Adipocyte (in vitro differentiated cells): ENCODE measurements at regions not wholly inside any gene's neighbourhood (a gene's known extent, or its start where the extent isn't known, plus 50 kb on each side); places are given as distances from the start of the nearest gene placed in this dataset.
"Not testable (repeated sequence)": the region's sequence is repeated elsewhere in the genome, so short reads cannot be mapped to it uniquely, and the experiment has no call there.

Source experiments
- DNase-seq: peaks from one replicate; pipeline ENCODE4 v3.0.0-alpha.2; 2015; ENCODE audit warnings: low read depth
- H3K27me3 ChIP-seq: replicated peaks from 2 replicates; pipeline ENCODE4 v1.7.0; 2013; ENCODE audit warnings: mild to moderate bottlenecking, low read length, moderate library complexity; ENCODE audit not compliant: control insufficient read depth, insufficient read depth
- H3K36me3 ChIP-seq: 2 replicates; pipeline ENCODE4 v1.7.0; 2013; ENCODE audit warnings: low read length, mild to moderate bottlenecking, moderate library complexity; ENCODE audit not compliant: control insufficient read depth, insufficient read depth, severe bottlenecking
- H3K4me1 ChIP-seq: 2 replicates; pipeline ENCODE4 v1.7.0; 2013; ENCODE audit warnings: mild to moderate bottlenecking, low read length, moderate library complexity; ENCODE audit not compliant: control insufficient read depth, insufficient read depth
- H3K4me3 ChIP-seq: 2 replicates; pipeline ENCODE4 v1.7.0; 2013; ENCODE audit warnings: mild to moderate bottlenecking, low read length, moderate library complexity
- H3K9ac ChIP-seq: 2 replicates; pipeline ENCODE4 v1.7.0; 2013; ENCODE audit warnings: mild to moderate bottlenecking, low read length, moderate library complexity
- H3K9me3 ChIP-seq: 2 replicates; pipeline ENCODE4 v1.7.0; 2013; ENCODE audit warnings: mild to moderate bottlenecking, low read length, moderate library complexity; ENCODE audit not compliant: control insufficient read depth

- no peak overlapping the region for H3K4me3 ChIP-seq
- no peak overlapping the region for H3K9ac ChIP-seq
- DNase-seq, result no peak
- no peaks in the 10 kb centered on the region for H3K9me3 ChIP-seq
- no peaks in the 10 kb centered on the region for H3K36me3 ChIP-seq
- peaks cover 9% of the 10 kb centered on the region for H3K27me3 ChIP-seq
- H3K4me1 ChIP-seq, result no peaks in the 10 kb centered on the region
Measured at GRCh38 chr7:3153118-3153517, 109.5 kb upstream of the CARD11 start.

DNA sequence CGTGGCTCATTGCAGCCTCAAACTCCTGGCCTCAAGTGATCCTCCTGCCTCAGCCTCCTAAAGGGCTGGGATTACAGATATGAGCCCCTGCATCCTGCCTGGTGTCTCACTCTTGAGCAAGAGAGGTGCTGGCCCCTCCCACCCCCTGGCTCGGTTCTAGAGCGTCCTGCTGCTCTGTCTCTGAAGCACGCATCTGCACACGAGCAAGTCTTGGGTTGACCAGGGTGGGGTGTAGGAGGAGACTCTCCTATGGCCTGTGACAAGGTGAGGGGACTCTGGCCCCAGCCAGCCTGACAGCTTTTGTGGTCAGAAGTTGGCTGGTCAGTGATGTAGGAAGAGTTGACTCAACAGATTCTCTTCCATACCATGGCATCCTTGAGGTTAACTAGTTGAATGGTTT is 110.7 kb upstream of the CARD11 start:
- no peak overlapping the region for H3K9ac ChIP-seq
- peaks cover 15% of the 10 kb centered on the region for H3K27me3 ChIP-seq
- no peaks in the 10 kb centered on the region for H3K9me3 ChIP-seq
- H3K4me3 ChIP-seq, result no peak overlapping the region
- no peaks in the 10 kb centered on the region for H3K36me3 ChIP-seq
- no peaks in the 10 kb centered on the region for H3K4me1 ChIP-seq
- no peak for DNase-seq

GRCh38 chr7:3154881-3155494 is 111.3 kb upstream of the CARD11 start:
- Histone ChIP-seq H3K36me3 (no peaks in the 10 kb centered on the region), H3K4me3 (no peak overlapping the region), H3K4me1 (no peaks in the 10 kb centered on the region), H3K27me3 (peaks cover 15% of the 10 kb centered on the region), H3K9ac (no peak overlapping the region), H3K9me3 (no peaks in the 10 kb centered on the region)
- peak; percentile 38 for DNase-seq

- H3K36me3 ChIP-seq, result no peaks in the 10 kb centered on the region
- DNase-seq, result no peak
- no peak overlapping the region for H3K9ac ChIP-seq
Measured at GRCh38 chr7:3156508-3156907, 112.8 kb upstream of the CARD11 start.

GRCh38 chr7:3157566-3158287 is 114.1 kb upstream of the CARD11 start:
- Histone ChIP-seq H3K9ac (no peak overlapping the region), H3K4me1 (no peaks in the 10 kb centered on the region), H3K27me3 (peaks cover 15% of the 10 kb centered on the region), H3K36me3 (no peaks in the 10 kb centered on the region), H3K4me3 (no peak overlapping the region), H3K9me3 (no peaks in the 10 kb centered on the region)
- no peak for DNase-seq

More at GRCh38 chr7:3156508-3156907, 112.8 kb upstream of the CARD11 start:
- H3K27me3 ChIP-seq, result peaks cover 15% of the 10 kb centered on the region
- H3K9me3 ChIP-seq, result no peaks in the 10 kb centered on the region
- H3K4me3 ChIP-seq, result no peak overlapping the region
- no peaks in the 10 kb centered on the region for H3K4me1 ChIP-seq

GRCh38 chr7:3158341-3158760 is 114.7 kb upstream of the CARD11 start:
- H3K4me1 ChIP-seq, result no peaks in the 10 kb centered on the region
- no peak for DNase-seq

GRCh38 chr7:3159039-3159438 is 115.4 kb upstream of the CARD11 start:
- Histone ChIP-seq H3K27me3 (peaks cover 10% of the 10 kb centered on the region), H3K9ac (no peak overlapping the region), H3K9me3 (peaks cover 6% of the 10 kb centered on the region), H3K36me3 (no peaks in the 10 kb centered on the region), H3K4me3 (no peak overlapping the region), H3K4me1 (no peaks in the 10 kb centered on the region)
- no peak for DNase-seq

More at GRCh38 chr7:3158341-3158760, 114.7 kb upstream of the CARD11 start:
- H3K4me3 ChIP-seq, result no peak overlapping the region
- H3K27me3 ChIP-seq, result peaks cover 15% of the 10 kb centered on the region
- no peak overlapping the region for H3K9ac ChIP-seq
- peaks cover 4% of the 10 kb centered on the region for H3K9me3 ChIP-seq
- no peaks in the 10 kb centered on the region for H3K36me3 ChIP-seq

DNA sequence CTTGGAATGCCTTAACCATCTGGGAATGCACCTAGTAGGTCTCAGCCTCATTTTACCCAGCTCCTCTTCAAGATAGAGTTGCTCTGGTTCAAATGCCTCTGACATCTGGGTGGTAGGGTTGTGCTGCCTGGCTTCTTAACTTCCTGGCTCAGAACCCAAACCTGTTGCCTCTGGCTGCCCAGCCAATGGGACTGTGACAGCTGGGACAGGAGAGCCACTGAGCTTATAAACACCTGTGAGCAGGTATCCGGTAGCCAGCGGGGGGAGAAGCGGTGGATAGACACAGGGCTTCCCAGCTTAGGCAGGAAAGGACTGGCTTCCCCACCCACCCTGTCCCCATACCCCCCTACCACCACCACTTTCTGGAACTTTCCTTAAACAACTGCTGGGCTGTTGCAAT is 115.8 kb upstream of the CARD11 start:
- peaks cover 6% of the 10 kb centered on the region for H3K9me3 ChIP-seq
- DNase-seq, result no peak
- H3K36me3 ChIP-seq, result no peaks in the 10 kb centered on the region
- no peaks in the 10 kb centered on the region for H3K4me1 ChIP-seq
- H3K27me3 ChIP-seq, result peaks cover 11% of the 10 kb centered on the region
- H3K4me3 ChIP-seq, result no peak overlapping the region
- H3K9ac ChIP-seq, result no peak overlapping the region

- H3K4me3 ChIP-seq, DNase-seq, H3K4me1 ChIP-seq, H3K9me3 ChIP-seq, H3K36me3 ChIP-seq, H3K9ac ChIP-seq: not testable (repeated sequence)
- peaks cover 15% of the 10 kb centered on the region for H3K27me3 ChIP-seq
Measured at GRCh38 chr7:3159926-3160325, 116.3 kb upstream of the CARD11 start.

DNA sequence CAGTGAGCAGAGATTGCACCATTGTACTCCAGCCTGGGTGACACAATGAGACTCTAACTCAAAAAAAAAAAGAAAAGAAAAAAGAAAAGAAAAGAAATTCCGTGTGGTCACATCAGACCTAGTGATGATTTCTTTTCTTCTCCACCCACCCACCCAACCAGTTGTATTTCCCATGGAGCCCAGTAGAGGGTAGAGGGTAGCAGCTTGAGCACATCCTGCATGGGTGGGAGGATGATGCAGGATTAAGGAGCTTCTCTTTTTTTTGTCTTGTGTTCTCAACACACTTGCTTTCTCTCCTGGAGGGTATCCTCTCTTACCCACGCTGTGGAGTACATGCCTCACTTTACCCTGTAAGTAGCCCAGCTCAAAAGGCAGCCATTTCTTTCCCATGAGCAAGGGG is 118.6 kb upstream of the CARD11 start:
- H3K4me1 ChIP-seq, result no peaks in the 10 kb centered on the region
- no peak for DNase-seq
- H3K4me3 ChIP-seq, result no peak overlapping the region
- H3K9ac ChIP-seq, result no peak overlapping the region
- H3K9me3 ChIP-seq, result peaks cover 6% of the 10 kb centered on the region
- peaks cover 21% of the 10 kb centered on the region for H3K27me3 ChIP-seq
- H3K36me3 ChIP-seq, result no peaks in the 10 kb centered on the region

GRCh38 chr7:3162798-3163197 is 119.1 kb upstream of the CARD11 start:
- not testable (repeated sequence) for H3K9me3 ChIP-seq, DNase-seq, H3K4me3 ChIP-seq, H3K4me1 ChIP-seq, H3K9ac ChIP-seq, H3K36me3 ChIP-seq
- peaks cover 21% of the 10 kb centered on the region for H3K27me3 ChIP-seq
